ENCODE measurements at regions not wholly inside any gene's neighbourhood (a gene's known extent, or its start where the extent isn't known, plus 50 kb on each side); places are given as distances from the start of the nearest gene placed in this dataset.

DNA sequence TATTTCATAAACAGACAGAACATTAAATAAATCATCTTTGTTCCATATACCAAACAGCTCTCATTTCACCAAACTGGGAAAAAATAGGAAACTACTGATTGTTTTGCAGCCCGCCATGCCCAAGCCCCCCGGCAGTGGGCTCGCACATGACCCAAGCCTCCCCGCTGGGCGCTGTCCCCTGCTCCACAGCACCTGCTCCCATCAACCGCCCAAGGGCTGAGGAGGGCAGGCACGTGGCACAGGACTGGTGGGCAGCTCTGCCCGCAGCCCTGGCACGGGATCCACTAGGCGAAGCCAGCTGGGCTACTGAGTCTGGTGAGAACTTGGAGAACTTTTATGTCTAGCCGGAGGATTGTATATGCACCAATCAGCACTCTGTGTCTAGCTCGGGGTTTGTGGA is 554.8 kb upstream of the CCNG1 start:
- Histone ChIP-seq H3K4me3 (no peak overlapping the region), H3K4me1 (no peaks in the 10 kb centered on the region), H3K36me3 (no peaks in the 10 kb centered on the region), H3K27ac (no peak overlapping the region), H3K27me3 (no peaks in the 10 kb centered on the region), H3K9me3 (no peaks in the 10 kb centered on the region)
- no peak for TF ChIP-seq POLR2A (IDR thresholded peaks at IDR 0.05)
- TF ChIP-seq POLR2AphosphoS5 (IDR thresholded peaks at IDR 0.05) = no peak
- TF ChIP-seq EP300 (IDR thresholded peaks at IDR 0.05) = no peak
- TF ChIP-seq, protein P1, sequence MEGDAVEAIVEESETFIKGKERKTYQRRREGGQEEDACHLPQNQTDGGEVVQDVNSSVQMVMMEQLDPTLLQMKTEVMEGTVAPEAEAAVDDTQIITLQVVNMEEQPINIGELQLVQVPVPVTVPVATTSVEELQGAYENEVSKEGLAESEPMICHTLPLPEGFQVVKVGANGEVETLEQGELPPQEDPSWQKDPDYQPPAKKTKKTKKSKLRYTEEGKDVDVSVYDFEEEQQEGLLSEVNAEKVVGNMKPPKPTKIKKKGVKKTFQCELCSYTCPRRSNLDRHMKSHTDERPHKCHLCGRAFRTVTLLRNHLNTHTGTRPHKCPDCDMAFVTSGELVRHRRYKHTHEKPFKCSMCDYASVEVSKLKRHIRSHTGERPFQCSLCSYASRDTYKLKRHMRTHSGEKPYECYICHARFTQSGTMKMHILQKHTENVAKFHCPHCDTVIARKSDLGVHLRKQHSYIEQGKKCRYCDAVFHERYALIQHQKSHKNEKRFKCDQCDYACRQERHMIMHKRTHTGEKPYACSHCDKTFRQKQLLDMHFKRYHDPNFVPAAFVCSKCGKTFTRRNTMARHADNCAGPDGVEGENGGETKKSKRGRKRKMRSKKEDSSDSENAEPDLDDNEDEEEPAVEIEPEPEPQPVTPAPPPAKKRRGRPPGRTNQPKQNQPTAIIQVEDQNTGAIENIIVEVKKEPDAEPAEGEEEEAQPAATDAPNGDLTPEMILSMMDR (IDR thresholded peaks at IDR 0.05) = no peak
- WGBS, 2 donors (ENCODE audit: low coverage in 1 of 2) = 89% methylated on average over 6 of the region's 12 CpGs; no CpG with 5 or more reads in 1 of the 2 donors
- ATAC-seq = no peak

- no peak for TF ChIP-seq EP300 (IDR thresholded peaks at IDR 0.05)
- no peak for TF ChIP-seq POLR2AphosphoS5 (IDR thresholded peaks at IDR 0.05)
- TF ChIP-seq, protein P1 (IDR thresholded peaks at IDR 0.05) = no peak
- TF ChIP-seq POLR2A (IDR thresholded peaks at IDR 0.05) = no peak
- no peaks in the 10 kb centered on the region for H3K36me3 ChIP-seq
- H3K27me3 ChIP-seq = no peaks in the 10 kb centered on the region
- H3K4me3 ChIP-seq = no peak overlapping the region
- no peak overlapping the region for H3K27ac ChIP-seq
- ATAC-seq = no peak
- H3K4me1 ChIP-seq = no peaks in the 10 kb centered on the region
- H3K9me3 ChIP-seq = no peaks in the 10 kb centered on the region
- WGBS, 2 donors (ENCODE audit: low coverage in 1 of 2) = 66 to 77% methylated on average over 5 to 6 of the region's 6 CpGs
Measured at GRCh38 chr5:162886717-162887116, 550.7 kb upstream of the CCNG1 start.

DNA sequence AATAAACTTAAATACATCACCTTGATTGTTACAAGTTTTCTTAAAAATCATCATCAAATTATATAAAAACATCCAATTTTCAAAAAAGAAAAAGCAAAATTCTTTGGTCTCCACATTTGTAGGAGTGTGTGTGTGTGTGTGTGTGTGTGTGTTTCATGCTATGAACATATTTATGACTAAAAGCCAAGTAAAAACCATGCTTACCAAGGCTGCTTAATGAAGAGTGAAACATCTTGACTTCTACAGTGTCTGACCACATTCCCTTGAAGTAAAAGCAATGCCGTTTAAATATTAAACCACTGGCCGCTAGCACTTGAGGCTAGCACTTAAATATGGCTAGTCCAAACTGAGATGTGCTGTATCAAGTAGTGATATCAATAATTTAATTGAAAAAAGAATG is 549.1 kb upstream of the CCNG1 start:
- Histone ChIP-seq H3K36me3 (no peaks in the 10 kb centered on the region), H3K27ac (no peak overlapping the region), H3K4me3 (no peak overlapping the region), H3K27me3 (no peaks in the 10 kb centered on the region), H3K9me3 (no peaks in the 10 kb centered on the region), H3K4me1 (no peaks in the 10 kb centered on the region)
- no peak for TF ChIP-seq POLR2AphosphoS5 (IDR thresholded peaks at IDR 0.05)
- no peak for TF ChIP-seq EP300 (IDR thresholded peaks at IDR 0.05)
- no peak for TF ChIP-seq POLR2A (IDR thresholded peaks at IDR 0.05)
- TF ChIP-seq, protein P1 (IDR thresholded peaks at IDR 0.05) = no peak
- WGBS, 2 donors (ENCODE audit: low coverage in 1 of 2) = 93 to 97% methylated on average over 2 of the region's 2 CpGs
- ATAC-seq = no peak

DNA sequence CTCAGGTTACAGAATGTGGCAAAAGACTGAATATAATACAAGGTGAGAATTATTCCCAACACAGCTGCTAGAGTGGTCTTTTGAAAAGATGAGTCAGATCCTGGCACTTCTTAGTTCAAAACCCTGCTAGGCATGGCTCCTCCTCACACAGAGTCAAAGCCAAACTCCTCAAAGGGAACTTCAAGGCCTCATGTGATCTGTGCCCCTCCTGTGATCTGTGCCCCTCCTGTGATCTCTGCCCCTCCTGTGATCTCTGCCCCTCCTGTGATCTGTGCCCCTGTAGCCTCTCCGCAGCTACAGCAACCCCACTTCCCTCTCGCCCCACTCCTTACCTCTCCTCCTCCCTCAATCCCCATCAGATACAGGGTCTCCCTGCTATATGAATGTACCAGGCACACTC is 525.5 kb upstream of the CCNG1 start:
- Histone ChIP-seq H3K4me1 (no peaks in the 10 kb centered on the region), H3K9me3 (no peaks in the 10 kb centered on the region), H3K36me3 (no peaks in the 10 kb centered on the region), H3K27me3 (no peaks in the 10 kb centered on the region), H3K27ac (no peak overlapping the region), H3K4me3 (no peak overlapping the region)
- 46 to 54% methylated on average over 2 of the region's 2 CpGs for WGBS, 2 donors (ENCODE audit: low coverage in 1 of 2)
- ATAC-seq = no peak
- TF ChIP-seq EP300 (IDR thresholded peaks at IDR 0.05) = no peak

GRCh38 chr5:162916368-162916767 is 521.0 kb upstream of the CCNG1 start:
- no peak for TF ChIP-seq POLR2AphosphoS5 (IDR thresholded peaks at IDR 0.05)
- no peak for TF ChIP-seq POLR2A (IDR thresholded peaks at IDR 0.05)
- TF ChIP-seq, protein P1 (IDR thresholded peaks at IDR 0.05) = no peak
- no peak for TF ChIP-seq EP300 (IDR thresholded peaks at IDR 0.05)
- 21 to 28% methylated on average over 2 of the region's 2 CpGs for WGBS, 2 donors (ENCODE audit: low coverage in 1 of 2)
- Histone ChIP-seq H3K27ac (no peak overlapping the region), H3K36me3 (no peaks in the 10 kb centered on the region), H3K4me1 (no peaks in the 10 kb centered on the region), H3K9me3 (peaks cover 0 to 6% (median 0%) of the 10 kb centered on the region in 3 donors), H3K27me3 (no peaks in the 10 kb centered on the region), H3K4me3 (no peak overlapping the region)
- no peak for ATAC-seq
